ENCODE measurements at regions not wholly inside any gene's neighbourhood (a gene's known extent, or its start where the extent isn't known, plus 50 kb on each side); places are given as distances from the start of the nearest gene placed in this dataset.
"Not testable (repeated sequence)": the region's sequence is repeated elsewhere in the genome, so short reads cannot be mapped to it uniquely, and the experiment has no call there.

DNA sequence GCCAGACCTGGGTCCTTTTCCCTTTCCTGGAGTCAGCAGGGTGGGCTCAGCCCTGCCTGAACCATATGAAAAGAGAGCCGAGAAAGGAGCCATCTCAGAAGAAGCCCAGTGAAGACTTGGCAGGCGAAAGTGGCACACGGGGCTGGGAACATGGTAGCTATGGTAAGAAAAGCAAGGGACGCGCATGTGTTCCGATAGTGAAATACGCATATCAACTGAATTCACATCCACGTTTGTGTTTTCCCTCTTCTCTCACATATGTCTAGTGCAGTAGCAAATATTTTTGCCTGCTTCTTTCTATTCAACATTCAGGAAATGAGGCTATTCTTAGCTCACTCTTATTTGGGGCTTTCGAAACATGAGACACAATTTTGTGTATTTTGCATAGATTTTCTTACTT is 54.1 kb upstream of the PEG3 start:
- no peak for DNase-seq

DNA sequence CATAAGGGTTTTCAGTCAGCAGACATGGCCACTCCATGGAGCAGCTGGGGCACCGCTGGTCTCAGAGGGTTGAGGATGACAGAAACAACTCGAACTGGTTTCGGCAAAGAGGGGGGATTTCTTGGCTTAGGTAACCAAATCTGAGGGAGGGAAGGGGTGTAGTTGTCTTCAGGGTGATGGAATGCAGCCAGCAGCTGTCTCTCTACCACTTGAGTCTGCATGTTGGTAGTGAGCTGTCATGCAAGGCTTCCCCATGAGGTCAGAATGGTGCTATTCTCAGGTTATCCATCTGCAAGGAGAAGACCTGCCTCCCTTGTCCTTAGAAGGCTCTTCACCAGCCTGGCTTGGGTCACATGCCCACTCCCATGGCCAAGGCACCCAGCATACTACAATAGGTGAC is 55.6 kb upstream of the PEG3 start:
- DNase-seq: no peak

DNA sequence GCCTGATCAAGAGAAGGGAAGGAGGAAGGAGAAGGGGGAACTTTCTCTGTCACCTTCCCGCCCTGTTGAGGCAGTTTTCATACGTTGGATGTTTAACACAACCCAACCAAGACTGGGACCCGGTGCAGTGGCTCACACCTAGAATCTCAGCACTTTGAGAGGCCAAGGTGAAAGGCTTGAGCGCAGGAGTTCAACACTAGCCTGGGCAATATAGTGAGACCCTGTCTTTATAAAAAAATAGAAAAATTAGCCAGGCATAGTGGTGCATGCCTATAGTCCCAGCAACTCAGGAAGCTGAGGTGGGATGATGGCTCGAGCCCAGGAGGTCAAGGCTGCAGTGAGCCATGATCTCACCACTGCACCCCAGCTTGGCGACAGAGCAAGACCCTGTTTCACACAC is 59.4 kb upstream of the PEG3 start:
- no peak for DNase-seq

GRCh38 chr19:56900573-56901097 is 60.1 kb upstream of the PEG3 start:
- peak; percentile 38 for DNase-seq

GRCh38 chr19:56905631-56906150 is 65.2 kb upstream of the PEG3 start:
- DNase-seq: no peak

GRCh38 chr19:56912401-56913112 is 72.0 kb upstream of the PEG3 start:
- DNase-seq: no peak

DNA sequence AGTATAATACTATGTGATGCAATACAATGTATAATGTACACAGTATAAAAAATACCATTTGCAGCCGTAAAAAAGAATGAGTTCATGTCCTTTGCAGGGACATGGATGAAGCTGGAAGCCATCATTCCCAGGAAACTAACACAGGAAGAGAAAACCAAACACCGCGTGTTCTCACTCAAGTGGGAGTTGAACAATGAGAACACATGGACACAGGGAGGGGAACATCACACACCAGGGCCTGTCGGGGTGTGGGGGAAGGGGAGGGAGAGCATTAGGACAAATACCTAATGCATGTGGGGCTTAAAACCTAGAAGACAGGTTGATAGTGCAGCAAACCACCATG is 72.6 kb upstream of the PEG3 start:
- not testable (repeated sequence) for DNase-seq

DNA sequence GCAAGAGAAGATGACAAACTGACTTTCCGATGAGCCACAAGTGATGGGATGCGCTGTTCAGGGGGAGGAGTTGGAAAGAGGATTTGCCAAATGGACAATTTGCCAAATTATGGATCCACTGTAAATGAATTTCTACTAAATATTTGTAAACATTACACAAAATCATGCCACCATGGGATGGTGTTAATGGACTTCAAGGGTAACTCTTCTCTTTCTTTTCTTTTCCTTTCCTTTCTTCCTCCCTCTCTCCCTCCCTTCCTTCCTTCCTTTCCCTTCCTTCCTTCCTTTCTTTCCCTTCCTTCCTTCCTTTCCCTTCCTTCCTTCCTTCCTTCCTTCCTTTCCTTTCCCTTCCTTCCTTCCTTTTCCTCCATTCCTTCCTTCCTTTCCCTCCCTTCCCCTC is 76.0 kb upstream of the PEG3 start:
- DNase-seq: no peak

GRCh38 chr19:56917529-56917928 is 77.0 kb upstream of the PEG3 start:
- DNase-seq: no peak

DNA sequence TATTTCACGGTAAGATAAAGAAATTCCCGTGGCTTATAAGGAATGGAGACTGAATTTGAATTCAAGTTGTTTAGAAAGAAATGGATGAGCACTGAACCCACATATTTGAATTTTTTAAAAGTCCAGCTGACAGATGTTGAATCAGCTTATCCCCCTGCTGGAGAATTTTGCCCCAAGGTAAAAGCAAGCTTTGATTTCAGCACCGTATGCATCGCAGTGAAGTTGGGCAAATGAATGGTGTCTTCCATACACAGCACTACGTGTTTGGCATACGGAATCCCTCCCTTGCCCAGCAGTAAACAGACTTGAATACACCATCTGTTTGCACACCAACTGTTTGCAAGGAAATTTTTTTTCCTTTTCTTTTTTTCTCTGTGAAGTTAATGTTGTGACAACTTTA is 77.5 kb upstream of the PEG3 start:
- DNase-seq: no peak

DNA sequence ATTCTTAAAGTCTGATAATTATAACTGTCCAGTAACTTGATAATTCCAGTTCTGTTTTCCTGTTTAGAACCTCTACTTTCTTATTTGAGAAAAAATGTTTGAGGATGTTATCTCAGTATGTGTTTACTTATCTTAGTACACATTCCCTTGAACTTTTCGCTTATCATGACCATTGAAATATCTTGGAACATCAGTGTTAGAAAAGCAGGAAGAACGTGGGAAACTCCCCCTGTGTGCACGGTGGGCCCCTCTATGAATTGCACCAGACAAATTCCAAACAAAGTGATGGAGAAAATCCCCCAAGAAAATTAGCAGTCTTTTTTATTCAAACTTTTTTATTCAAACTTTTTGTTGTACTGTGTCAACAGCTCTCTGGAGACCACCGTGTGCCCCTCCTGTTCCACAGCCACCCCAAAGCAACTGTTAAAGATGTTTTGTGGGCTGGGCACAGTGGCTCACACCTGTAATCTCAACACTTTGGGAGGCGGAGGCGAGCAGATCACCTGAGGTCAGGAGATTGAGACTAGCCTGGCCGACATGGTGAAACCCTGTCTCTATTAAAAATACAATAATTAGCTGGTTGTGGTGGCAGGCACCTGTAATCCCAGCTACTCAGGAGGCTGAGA is 78.3 kb upstream of the PEG3 start:
- no peak for DNase-seq

GRCh38 chr19:56919308-56919995 is 78.9 kb upstream of the PEG3 start:
- DNase-seq: no peak

DNA sequence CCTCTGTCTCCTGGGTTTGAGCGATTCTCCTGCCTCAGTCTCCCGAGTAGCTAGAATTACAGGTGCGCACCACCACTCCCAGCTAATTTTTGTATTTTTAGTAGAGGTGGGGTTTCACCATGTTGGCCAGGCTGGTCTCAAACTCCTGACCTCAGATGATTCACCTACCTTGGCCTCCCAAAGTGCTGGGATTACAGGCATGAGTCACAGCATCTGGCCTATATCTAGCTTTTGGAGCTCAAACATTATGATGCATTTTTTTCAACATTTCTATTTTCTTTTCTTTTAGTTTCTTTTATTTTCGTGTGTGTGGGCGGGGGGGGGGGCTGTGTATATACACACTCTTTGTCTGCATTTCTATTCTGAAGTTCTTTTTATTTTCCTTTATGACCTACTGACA is 85.6 kb upstream of the PEG3 start:
- not testable (repeated sequence) for DNase-seq

DNA sequence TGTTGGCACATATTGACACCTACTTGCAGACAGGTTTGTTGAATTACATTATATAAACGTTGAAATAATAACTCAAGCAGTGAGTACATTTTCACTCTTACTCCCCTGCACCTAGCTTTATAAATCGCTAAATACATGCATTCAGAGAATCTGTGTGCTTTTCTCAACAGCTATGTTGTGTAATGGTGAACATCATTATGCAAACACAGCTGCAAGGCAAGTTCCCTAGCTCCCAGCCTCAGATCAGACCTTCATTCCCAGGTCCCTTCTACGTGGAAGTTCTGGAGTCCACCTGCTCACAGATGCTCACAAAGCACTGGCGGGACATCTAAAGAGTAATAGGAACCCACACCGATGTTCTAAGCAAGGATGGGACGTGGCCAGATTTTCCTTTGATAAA is 86.8 kb upstream of the PEG3 start:
- no peak for DNase-seq

DNA sequence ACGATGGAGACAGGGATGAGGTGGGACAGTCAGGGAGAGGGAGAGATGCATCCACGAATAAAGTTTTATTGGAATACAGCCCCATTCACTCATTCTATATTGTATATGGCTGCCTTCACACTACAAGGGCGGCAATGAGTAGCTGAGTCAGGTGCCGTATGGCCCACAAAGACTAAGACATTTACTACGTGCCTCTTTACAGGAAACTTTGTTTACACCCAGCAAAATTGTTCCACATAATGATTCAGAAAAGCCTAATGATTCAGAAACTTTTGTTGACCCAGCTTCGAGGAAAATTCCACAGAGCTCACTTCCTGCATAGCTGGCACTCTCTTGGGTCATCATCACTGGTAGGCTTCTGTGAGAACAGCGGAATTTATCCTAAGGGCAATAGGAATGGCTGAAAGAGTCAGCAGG is 87.3 kb upstream of the PEG3 start:
- no peak for DNase-seq

GRCh38 chr19:56930647-56931535 is 90.4 kb upstream of the PEG3 start:
- DNase-seq: no peak

DNA sequence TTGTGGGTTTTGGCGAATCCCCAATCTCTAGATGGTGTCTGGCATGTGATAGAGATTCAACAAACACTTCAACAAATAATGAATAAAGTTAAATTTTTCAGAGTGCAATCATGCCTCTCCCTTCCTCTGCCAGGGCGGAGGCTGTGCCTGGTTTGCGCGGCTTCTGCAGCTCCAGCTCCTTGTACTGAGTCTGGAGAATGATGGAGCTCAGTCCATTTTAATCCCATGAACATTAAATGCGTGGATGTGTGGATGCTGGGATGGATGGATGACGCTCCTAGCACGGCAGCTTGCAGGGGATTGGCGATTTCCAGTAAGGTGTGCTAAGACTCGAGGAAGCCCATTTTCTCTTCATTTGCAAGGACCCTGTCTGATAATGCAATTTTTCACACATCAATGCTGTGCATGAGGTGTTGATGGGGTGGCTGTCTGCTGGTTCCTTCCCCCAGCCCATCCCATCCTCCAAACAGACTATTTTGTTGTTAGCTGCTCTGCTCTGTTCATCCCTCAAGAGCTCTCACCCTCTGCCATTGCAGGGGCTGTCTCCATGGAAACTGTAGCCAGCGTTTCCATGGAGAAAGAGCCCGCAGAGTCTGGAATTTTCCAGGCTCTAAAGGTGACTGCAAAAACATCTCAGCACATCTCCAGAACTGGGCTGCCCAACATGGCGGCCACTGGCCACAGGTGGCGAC is 92.6 kb upstream of the PEG3 start:
- no peak for DNase-seq

DNA sequence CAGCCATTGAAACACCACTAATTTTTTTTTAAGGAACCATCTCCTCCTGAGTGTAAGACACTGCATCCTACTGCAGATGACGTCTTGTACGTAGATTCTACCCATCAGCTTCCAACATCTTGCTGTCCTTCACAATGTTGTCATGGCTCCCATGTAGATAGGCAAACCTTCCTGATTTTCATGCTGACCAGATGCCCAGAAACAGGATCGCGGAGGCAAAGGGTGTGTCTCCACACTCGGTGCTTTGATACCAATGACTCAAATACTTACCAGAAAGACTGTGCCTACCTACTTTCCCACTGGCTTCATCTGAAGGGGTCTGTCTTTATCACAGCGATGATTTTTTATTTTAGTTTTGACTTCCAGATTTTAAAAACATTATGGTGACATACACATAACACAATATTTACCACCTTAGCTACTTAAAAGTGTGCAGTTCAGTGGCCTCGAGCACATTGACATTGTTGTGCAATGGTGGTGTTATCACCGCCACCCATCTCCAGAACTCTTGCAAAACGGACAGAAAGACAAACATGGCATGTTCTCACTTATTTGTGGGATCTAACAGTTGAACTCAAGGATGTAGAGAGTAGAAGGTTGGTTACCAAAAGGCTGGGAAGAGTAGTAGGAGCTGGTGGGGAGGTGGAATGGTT is 94.0 kb upstream of the PEG3 start:
- DNase-seq: no peak

- DNase-seq: no peak
These were observed 99.4 kb upstream of the PEG3 start for GRCh38 chr19:56939951-56940350.

DNA sequence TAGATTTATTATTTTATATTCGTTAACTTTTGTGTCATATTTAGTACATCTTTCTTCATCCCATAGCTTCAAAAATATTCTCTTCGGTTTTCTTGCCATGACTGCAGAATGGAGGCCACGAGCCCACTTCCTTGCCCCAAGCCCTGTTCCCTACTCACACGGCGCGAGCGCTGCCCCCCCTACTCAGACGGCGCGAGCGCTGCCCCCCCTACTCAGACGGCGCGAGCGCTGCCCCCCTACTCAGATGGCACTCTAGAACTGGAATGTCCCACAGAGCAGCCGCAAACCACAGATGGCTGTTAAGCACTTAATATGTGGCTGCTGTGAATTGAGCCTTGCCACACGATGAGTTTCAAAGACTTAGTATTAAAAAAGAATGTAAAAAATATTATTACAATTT is 102.2 kb upstream of the PEG3 start:
- no peak for DNase-seq

DNA sequence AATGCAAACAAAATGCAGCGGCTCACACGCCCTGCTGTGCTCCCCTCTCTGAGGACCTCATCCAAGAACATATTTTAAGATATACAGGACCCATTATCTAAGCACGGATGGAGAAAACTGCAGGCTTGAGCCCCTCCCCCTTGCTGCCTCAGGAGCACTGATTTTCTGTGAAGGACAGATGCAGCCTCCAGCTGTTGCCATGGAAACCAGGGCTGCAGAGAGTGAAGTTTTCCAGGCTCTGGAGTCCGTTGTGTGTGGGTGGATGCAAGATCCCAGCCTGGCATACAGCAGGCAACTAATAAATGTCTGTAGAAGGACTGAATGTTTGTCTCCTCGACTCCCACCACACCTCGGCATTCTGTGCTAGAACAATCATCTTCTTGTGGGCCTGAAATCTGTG is 105.6 kb upstream of the PEG3 start:
- no peak for DNase-seq
